ENCODE measurements at regions not wholly inside any gene's neighbourhood (a gene's known extent, or its start where the extent isn't known, plus 50 kb on each side); places are given as distances from the start of the nearest gene placed in this dataset.

- Histone ChIP-seq H3K9me2 (ENCODE audit: insufficient read depth) (no peaks in the 10 kb centered on the region), H3K36me3 (ENCODE audit: insufficient read depth) (0 out of 2 replicates have a peak, but pooled peaks cover 3% of the 10 kb centered on the region), H3K4me1 (ENCODE audit: insufficient read depth) (no peaks in the 10 kb centered on the region; the same call in 1 of the 2 replicates), H3K4me3 (no peak overlapping the region), H3K27me3 (ENCODE audit: insufficient read depth) (no peaks in the 10 kb centered on the region), H4K20me1 (replicated peaks; ENCODE audit: insufficient read depth) (no peaks in the 10 kb centered on the region), H3K4me2 (no peak overlapping the region), H3K27ac (ENCODE audit: low read depth) (no peak overlapping the region), H2AFZ (no peak overlapping the region), H3K79me2 (replicated peaks; ENCODE audit: insufficient read depth) (no peaks in the 10 kb centered on the region), H3F3A (replicated peaks; ENCODE audit: low read depth) (no peaks in the 10 kb centered on the region)
- Mint-ChIP-seq H3K36me3 (ENCODE audit: low read depth) (peaks cover 2% of the 10 kb centered on the region; the same call in 1 of the 3 replicates), H3K4me3 (no peak overlapping the region), H3K4me1 (peaks cover 10% of the 10 kb centered on the region), H3K27me3 (ENCODE audit: insufficient read depth, low read depth, poor library complexity) (peaks cover 2% of the 10 kb centered on the region), H3K27ac (no peak overlapping the region), H3K9me3 (peaks cover 17% of the 10 kb centered on the region; the same call in 2 of the 3 replicates)
- ATAC-seq (no peak), DNase-seq (ENCODE audit: low spot score) (no peak)
- no peak for TF ChIP-seq CTCF (conservative IDR thresholded peaks at IDR 0.05; ENCODE audit: low read depth in 2 of 2)
- TF ChIP-seq CREB1 (CRISPR knock-in tag; IDR thresholded peaks at IDR 0.05; ENCODE audit: low read depth), result no peak
- no peak for TF ChIP-seq REST (IDR thresholded peaks at IDR 0.05; ENCODE audit: unreplicated experiment)
- TF ChIP-seq EZH2phosphoT487 (IDR thresholded peaks at IDR 0.05; ENCODE audit: unreplicated experiment), result no peak
Measured at GRCh38 chr6:138000941-138001340, 106.3 kb downstream of the PERP start.

GRCh38 chr6:138001750-138002349, 105.4 kb downstream of the PERP start:
- Histone ChIP-seq H3K36me3 (ENCODE audit: insufficient read depth) (0 out of 2 replicates have a peak, but pooled peaks cover 3% of the 10 kb centered on the region), H3K4me2 (no peak overlapping the region), H3K27ac (ENCODE audit: low read depth) (no peak overlapping the region), H3K4me3 (no peak overlapping the region), H2AFZ (no peak overlapping the region), H3F3A (replicated peaks; ENCODE audit: low read depth) (no peaks in the 10 kb centered on the region), H4K20me1 (replicated peaks; ENCODE audit: insufficient read depth) (no peaks in the 10 kb centered on the region), H3K9me2 (ENCODE audit: insufficient read depth) (no peaks in the 10 kb centered on the region), H3K79me2 (replicated peaks; ENCODE audit: insufficient read depth) (no peaks in the 10 kb centered on the region), H3K4me1 (ENCODE audit: insufficient read depth) (peaks cover 4% of the 10 kb centered on the region; the same call in 1 of the 2 replicates), H3K27me3 (ENCODE audit: insufficient read depth) (no peaks in the 10 kb centered on the region)
- ATAC-seq, result no peak
- no peak for TF ChIP-seq ZNF462 (CRISPR knock-in tag; IDR thresholded peaks at IDR 0.05)
- peak; percentile 82 to 98 for TF ChIP-seq CTCF (conservative IDR thresholded peaks at IDR 0.05; ENCODE audit: low read depth in 2 of 2)
- DNase-seq (ENCODE audit: low spot score), result peak; percentile 73
- Mint-ChIP-seq H3K4me3 (no peak overlapping the region), H3K9me3 (peaks cover 14% of the 10 kb centered on the region; the same call in 2 of the 3 replicates), H3K27ac (no peak overlapping the region), H3K27me3 (ENCODE audit: insufficient read depth, low read depth, poor library complexity) (peaks cover 2% of the 10 kb centered on the region), H3K4me1 (peaks cover 18% of the 10 kb centered on the region), H3K36me3 (ENCODE audit: low read depth) (peaks cover 2% of the 10 kb centered on the region; the same call in 1 of the 3 replicates)
